Fibroblast of villous mesenchyme (primary cell): ENCODE measurements at regions not wholly inside any gene's neighbourhood (a gene's known extent, or its start where the extent isn't known, plus 50 kb on each side); places are given as distances from the start of the nearest gene placed in this dataset.

Experiments used
- DNase-seq: peaks from one replicate; pipeline ENCODE4 v3.0.0-alpha.2; 2010; ENCODE audit warnings: low read depth
- H3K4me3 ChIP-seq: 2 replicates; pipeline ENCODE4 v1.5.1; 2011; ENCODE audit warnings: low read depth, mild to moderate bottlenecking, low read length
- CTCF ChIP-seq: IDR thresholded peaks from 2 replicates; pipeline ENCODE4 v1.5.1; 2012; ENCODE audit warnings: low read depth, mild to moderate bottlenecking, low read length; ENCODE audit not compliant: insufficient read depth

- no peak for TF ChIP-seq CTCF
- DNase-seq: no peak
These were observed 77.7 kb upstream of the B3GAT1 start for GRCh38 chr11:134489728-134490127.

GRCh38 chr11:134488913-134489312 lies 76.9 kb upstream of the B3GAT1 start:
- DNase-seq: no peak
- no peak overlapping the region for H3K4me3 ChIP-seq
- TF ChIP-seq CTCF: no peak

More at GRCh38 chr11:134489728-134490127, 77.7 kb upstream of the B3GAT1 start:
- H3K4me3 ChIP-seq: no peak overlapping the region

- H3K4me3 ChIP-seq: no peak overlapping the region
- no peak for DNase-seq
- TF ChIP-seq CTCF: no peak
These were observed 76.5 kb upstream of the B3GAT1 start for GRCh38 chr11:134488512-134488911.

- H3K4me3 ChIP-seq: no peak overlapping the region
- no peak for TF ChIP-seq CTCF
- no peak for DNase-seq
These were observed 75.7 kb upstream of the B3GAT1 start for GRCh38 chr11:134487696-134488095.

- no peak for DNase-seq
- TF ChIP-seq CTCF: no peak
- no peak overlapping the region for H3K4me3 ChIP-seq
These were observed 74.7 kb upstream of the B3GAT1 start for GRCh38 chr11:134486704-134487103.

- no peak for TF ChIP-seq CTCF
- no peak for DNase-seq
- no peak overlapping the region for H3K4me3 ChIP-seq
These were observed 74.1 kb upstream of the B3GAT1 start for GRCh38 chr11:134486106-134486505.

- no peak for TF ChIP-seq CTCF
- H3K4me3 ChIP-seq: no peak overlapping the region
- DNase-seq: no peak
These were observed 73.3 kb upstream of the B3GAT1 start for GRCh38 chr11:134485316-134485715.
